CD4-positive, alpha-beta T cell treated with Interleukin-21 for 1 hour (primary cell): ENCODE measurements at regions not wholly inside any gene's neighbourhood (a gene's known extent, or its start where the extent isn't known, plus 50 kb on each side); places are given as distances from the start of the nearest gene placed in this dataset.
"Not testable (repeated sequence)": the region's sequence is repeated elsewhere in the genome, so short reads cannot be mapped to it uniquely, and the experiment has no call there.

Experiments
- DNase-seq: peaks from one replicate; pipeline ENCODE4 v3.0.0-alpha.2; 2020

- DNase-seq = no peak
Observed at GRCh38 chr15:95687061-95687460, 643.4 kb upstream of the NR2F2 start.

GRCh38 chr15:95687686-95688085 is 642.8 kb upstream of the NR2F2 start:
- DNase-seq = no peak

GRCh38 chr15:95690631-95691340 is 639.7 kb upstream of the NR2F2 start:
- DNase-seq = no peak

GRCh38 chr15:95693917-95694316 is 636.6 kb upstream of the NR2F2 start:
- DNase-seq = no peak

GRCh38 chr15:95698230-95698629 is 632.3 kb upstream of the NR2F2 start:
- no peak for DNase-seq

- DNase-seq = no peak
Observed at GRCh38 chr15:95698951-95699350, 631.5 kb upstream of the NR2F2 start.

- no peak for DNase-seq
Observed at GRCh38 chr15:95699578-95699977, 630.9 kb upstream of the NR2F2 start.

GRCh38 chr15:95700692-95701091 is 629.8 kb upstream of the NR2F2 start:
- not testable (repeated sequence) for DNase-seq

GRCh38 chr15:95701410-95701809 is 629.1 kb upstream of the NR2F2 start:
- DNase-seq = no peak

- DNase-seq = no peak
Observed at GRCh38 chr15:95709959-95710695, 620.4 kb upstream of the NR2F2 start.

- no peak for DNase-seq
Observed at GRCh38 chr15:95712785-95713184, 617.7 kb upstream of the NR2F2 start.

GRCh38 chr15:95713324-95713723 is 617.2 kb upstream of the NR2F2 start:
- DNase-seq = no peak

- DNase-seq = no peak
Observed at GRCh38 chr15:95715116-95715903, 615.2 kb upstream of the NR2F2 start.

GRCh38 chr15:95715906-95716656 is 614.4 kb upstream of the NR2F2 start:
- no peak for DNase-seq

- DNase-seq = no peak
Observed at GRCh38 chr15:95716708-95717107, 613.8 kb upstream of the NR2F2 start.

- DNase-seq = no peak
Observed at GRCh38 chr15:95718441-95718840, 612.1 kb upstream of the NR2F2 start.

GRCh38 chr15:95724908-95725633 is 605.4 kb upstream of the NR2F2 start:
- DNase-seq = no peak

GRCh38 chr15:95726891-95727290 is 603.6 kb upstream of the NR2F2 start:
- no peak for DNase-seq

GRCh38 chr15:95733931-95734330 is 596.6 kb upstream of the NR2F2 start:
- no peak for DNase-seq

- no peak for DNase-seq
Observed at GRCh38 chr15:95734422-95735316, 595.8 kb upstream of the NR2F2 start.

- no peak for DNase-seq
Observed at GRCh38 chr15:95737060-95737459, 593.4 kb upstream of the NR2F2 start.
